Fibroblast of lung (primary cell): ENCODE measurements at regions not wholly inside any gene's neighbourhood (a gene's known extent, or its start where the extent isn't known, plus 50 kb on each side); places are given as distances from the start of the nearest gene placed in this dataset.

Source experiments
- DNase-seq, 2 donors: peaks; one replicate each; pipeline versions ENCODE4 v3.0.0 to v3.0.0-alpha.2; 2010; ENCODE audit warnings: low read depth in 2 of 2
- H2AFZ ChIP-seq: 2 replicates; pipeline ENCODE4 v1.5.1; 2012; ENCODE audit warnings: low read length, control low read depth, inconsistent platforms
- H3K27ac ChIP-seq: 2 replicates; pipeline ENCODE4 v1.5.1; 2011; ENCODE audit warnings: low read length, control low read depth; ENCODE audit not compliant: insufficient read depth
- H3K27me3 ChIP-seq: 2 replicates; pipeline ENCODE4 v1.5.1; 2011; ENCODE audit warnings: mild to moderate bottlenecking, low read length; ENCODE audit not compliant: control insufficient read depth, insufficient read depth
- H3K36me3 ChIP-seq: 2 replicates; pipeline ENCODE4 v1.5.1; 2011; ENCODE audit warnings: low read length; ENCODE audit not compliant: control insufficient read depth, insufficient read depth
- H3K4me1 ChIP-seq: 2 replicates; pipeline ENCODE4 v1.5.1; 2011; ENCODE audit warnings: low read length; ENCODE audit not compliant: control insufficient read depth, insufficient read depth; ENCODE audit errors: extremely low read depth
- H3K4me2 ChIP-seq: 2 replicates; pipeline ENCODE4 v1.5.1; 2011; ENCODE audit warnings: low read length, control low read depth; ENCODE audit not compliant: insufficient read depth; ENCODE audit errors: extremely low read depth
- H3K4me3 ChIP-seq, 4 experiments: fragments of 200-600 bp in 1 of 4; sonication (generic) in 1 of 4; replicated peaks in 1 of 4; 2 replicates each; pipeline ENCODE4 v1.5.1; 2011 to 2016; ENCODE audit warnings: low read length in 4 of 4, low read depth in 3 of 4, mild to moderate bottlenecking in 3 of 4, control low read depth in 2 of 4, inconsistent platforms in 1 of 4, mixed read lengths in 1 of 4; ENCODE audit not compliant: insufficient read depth in 1 of 4; ENCODE audit errors: control extremely low read depth in 1 of 4
- H3K79me2 ChIP-seq: 2 replicates; pipeline ENCODE4 v1.5.1; 2012; ENCODE audit warnings: mild to moderate bottlenecking, low read length, inconsistent platforms; ENCODE audit not compliant: control insufficient read depth, insufficient read depth
- H3K9ac ChIP-seq: 2 replicates; pipeline ENCODE4 v1.5.1; 2011; ENCODE audit warnings: mild to moderate bottlenecking, low read length, control low read depth; ENCODE audit not compliant: insufficient read depth
- H3K9me3 ChIP-seq: 2 replicates; pipeline ENCODE4 v1.5.1; 2012; ENCODE audit warnings: low read depth, low read length; ENCODE audit not compliant: control insufficient read depth, insufficient read depth
- H4K20me1 ChIP-seq: 2 replicates; pipeline ENCODE4 v1.5.1; 2011; ENCODE audit warnings: low read length; ENCODE audit not compliant: control insufficient read depth, insufficient read depth; ENCODE audit errors: extremely low read depth
- CTCF ChIP-seq, 2 donors: IDR thresholded peaks in 1 of 2; conservative IDR thresholded peaks in 1 of 2; 1 replicate in 1 of 2; 2 replicates in 1 of 2; pipeline ENCODE4 v1.5.1; 2011 to 2012; ENCODE audit warnings: low read length in 2 of 2, control low read depth in 1 of 2, inconsistent platforms in 1 of 2, low read depth in 1 of 2, mild to moderate bottlenecking in 1 of 2
- EZH2 ChIP-seq: IDR thresholded peaks from 2 replicates; pipeline ENCODE4 v1.5.1; 2012; ENCODE audit warnings: low read length, control low read depth, mild to moderate bottlenecking; ENCODE audit errors: missing control alignments

- Histone ChIP-seq H3K4me3 (no peak overlapping the region), H3K9ac (no peak overlapping the region), H3K79me2 (no peaks in the 10 kb centered on the region), H3K4me1 (no peaks in the 10 kb centered on the region), H4K20me1 (no peaks in the 10 kb centered on the region), H3K4me2 (no peak overlapping the region), H2AFZ (no peak overlapping the region), H3K27ac (no peak overlapping the region), H3K27me3 (no peaks in the 10 kb centered on the region), H3K9me3 (no peaks in the 10 kb centered on the region), H3K36me3 (no peaks in the 10 kb centered on the region)
- TF ChIP-seq CTCF (conservative IDR thresholded peaks at IDR 0.05 in 1 of 2, IDR thresholded peaks at IDR 0.05 in 1 of 2; ENCODE audit: low read depth in 1 of 2, low read length in 2 of 2) (no peak), EZH2 (no peak)
- DNase-seq: no peak
These were observed 298.3 kb downstream of the CDK5RAP2 start for GRCh38 chr9:120281665-120282064.

- Histone ChIP-seq H3K4me3 (no peak overlapping the region), H3K9me3 (no peaks in the 10 kb centered on the region), H4K20me1 (no peaks in the 10 kb centered on the region), H3K27me3 (no peaks in the 10 kb centered on the region), H3K79me2 (no peaks in the 10 kb centered on the region), H3K27ac (no peak overlapping the region), H3K4me2 (no peak overlapping the region), H3K4me1 (no peaks in the 10 kb centered on the region), H3K9ac (no peak overlapping the region), H3K36me3 (no peaks in the 10 kb centered on the region), H2AFZ (no peak overlapping the region)
- TF ChIP-seq CTCF (conservative IDR thresholded peaks at IDR 0.05 in 1 of 2, IDR thresholded peaks at IDR 0.05 in 1 of 2; ENCODE audit: low read depth in 1 of 2, low read length in 2 of 2): no peak
- no peak for TF ChIP-seq EZH2
- DNase-seq: no peak
These were observed 312.0 kb downstream of the CDK5RAP2 start for GRCh38 chr9:120267929-120268328.

- no peak overlapping the region for H3K27ac ChIP-seq
- H3K4me3 ChIP-seq: no peak overlapping the region
- TF ChIP-seq CTCF (conservative IDR thresholded peaks at IDR 0.05 in 1 of 2, IDR thresholded peaks at IDR 0.05 in 1 of 2; ENCODE audit: low read depth in 1 of 2, low read length in 2 of 2) (no peak), EZH2 (no peak)
- H3K27me3 ChIP-seq: no peaks in the 10 kb centered on the region
- H3K4me2 ChIP-seq: no peak overlapping the region
- no peaks in the 10 kb centered on the region for H3K79me2 ChIP-seq
- no peaks in the 10 kb centered on the region for H3K4me1 ChIP-seq
- DNase-seq: peak in 1 of 2 donors; percentile 2
- no peaks in the 10 kb centered on the region for H3K36me3 ChIP-seq
- H3K9ac ChIP-seq: no peak overlapping the region
- H4K20me1 ChIP-seq: no peaks in the 10 kb centered on the region
- no peaks in the 10 kb centered on the region for H3K9me3 ChIP-seq
- no peak overlapping the region for H2AFZ ChIP-seq
These were observed 314.2 kb downstream of the CDK5RAP2 start for GRCh38 chr9:120265791-120266190.
